HCT116 (cell line): ENCODE measurements at regions not wholly inside any gene's neighbourhood (a gene's known extent, or its start where the extent isn't known, plus 50 kb on each side); places are given as distances from the start of the nearest gene placed in this dataset.

Experiments
- ATAC-seq: fragments of 200-7000 bp; cut with Tn5 transposase; 2 replicates; pipeline ENCODE4 v1.9.1; 2020; ENCODE audit warnings: mild to moderate bottlenecking, moderate library complexity
- BruUV-seq: library from RNA; stranded (reverse); fragments of 400-500 nt; replicated peaks from 2 replicates; lab custom pipeline; 2021; lab: Mats Ljungman, UMichigan
- CTCF ChIA-PET: fragments of 300-600 bp; sonication (Branson Sonifier 250); formaldehyde crosslinking; loops from one replicate; lab custom pipeline; 2021; ENCODE audit warnings: antibody characterized with exemption; lab: Charles Lee
- POLR2A ChIA-PET: fragments of 300-600, 350-600 bp; sonication (Branson Sonifier 250); formaldehyde crosslinking; loops from one replicate; lab custom pipeline; 2021; ENCODE audit warnings: antibody characterized with exemption; lab: Charles Lee
- RAD21 ChIA-PET, 2 experiments: fragments of 300-600 bp; sonication (Branson Sonifier 250); formaldehyde crosslinking; loops; one replicate each; lab custom pipeline; 2023; ENCODE audit warnings: low total read pairs in 2 of 2; ENCODE audit not compliant: uncharacterized antibody in 2 of 2, unreplicated experiment in 2 of 2, low non-redundant PET in 1 of 2; lab: Charles Lee
- DNase-seq: peaks from one replicate; pipeline ENCODE4 v3.0.0-alpha.2; 2010; ENCODE audit warnings: low read depth, low spot score
- H2AFZ ChIP-seq: fragments of 200-600 bp; shearing (Covaris generic), sonication (generic); 2 replicates; pipeline ENCODE4 v1.6.1; 2017; ENCODE audit warnings: low read depth, mixed run types, mixed read lengths, antibody characterized with exemption, low read length; ENCODE audit not compliant: poor library complexity, severe bottlenecking
- H3K27ac ChIP-seq: 2 replicates; pipeline ENCODE4 v1.5.1; 2012; ENCODE audit warnings: low read depth, low read length
- H3K27me3 ChIP-seq: fragments of 200-600 bp; sonication (generic); 2 replicates; pipeline ENCODE4 v1.6.1; 2016; ENCODE audit warnings: mixed run types, low read length, mixed read lengths; ENCODE audit not compliant: insufficient read depth
- H3K36me3 ChIP-seq, 2 experiments: fragments of 200-500 bp in 1 of 2; fragments of 200-600 bp in 1 of 2; sonication (Bioruptor generic) in 1 of 2; sonication (generic) in 1 of 2; 2 replicates each; pipeline versions ENCODE4 v1.5.1 to v1.6.1; 2014 to 2016; ENCODE audit warnings: low read length in 2 of 2, inconsistent platforms in 1 of 2, mixed read lengths in 1 of 2, mixed run types in 1 of 2; ENCODE audit not compliant: insufficient read depth in 2 of 2, control insufficient read depth in 1 of 2
- H3K4me1 ChIP-seq, 2 experiments: fragments of 200-600 bp in 1 of 2; sonication (generic) in 1 of 2; 2 replicates each; pipeline versions ENCODE4 v1.5.1 to v1.6.1; 2012 to 2017; ENCODE audit warnings: low read length in 2 of 2, inconsistent platforms in 1 of 2, mild to moderate bottlenecking in 1 of 2, mixed read lengths in 1 of 2, mixed run types in 1 of 2, moderate library complexity in 1 of 2; ENCODE audit not compliant: insufficient read depth in 2 of 2, control insufficient read depth in 1 of 2
- H3K4me2 ChIP-seq: fragments of 200-600 bp; sonication (generic); 2 replicates; pipeline ENCODE4 v1.6.1; 2017; ENCODE audit warnings: mixed run types, low read length, mixed read lengths
- H3K4me3 ChIP-seq, 2 experiments: fragments of 200-600 bp in 1 of 2; sonication (generic) in 1 of 2; replicated peaks in 1 of 2; 2 replicates each; pipeline ENCODE4 v1.5.1; 2011 to 2016; ENCODE audit warnings: low read length in 2 of 2, control low read depth in 1 of 2, low read depth in 1 of 2, mild to moderate bottlenecking in 1 of 2, mixed read lengths in 1 of 2, mixed run types in 1 of 2
- H3K79me2 ChIP-seq: fragments of 200-600 bp; sonication (generic); 2 replicates; pipeline ENCODE4 v1.6.1; 2017; ENCODE audit warnings: mild to moderate bottlenecking, mixed run types, low read length, moderate library complexity, mixed read lengths; ENCODE audit not compliant: insufficient read depth
- H3K9ac ChIP-seq: fragments of 200-600 bp; sonication (generic); 2 replicates; pipeline ENCODE4 v1.6.1; 2016; ENCODE audit warnings: low read length, mixed read lengths
- H3K9me2 ChIP-seq: fragments of 200-600 bp; sonication (generic), shearing (Covaris generic); 2 replicates; pipeline ENCODE4 v1.6.1; 2017; ENCODE audit warnings: mixed run types, mild to moderate bottlenecking, moderate library complexity; ENCODE audit not compliant: insufficient read depth
- H3K9me3 ChIP-seq, 2 experiments: fragments of 200-500 bp in 1 of 2; fragments of 200-600 bp in 1 of 2; sonication (Bioruptor generic) in 1 of 2; sonication (generic) in 1 of 2; 2 replicates each; pipeline ENCODE4 v1.6.1; 2014 to 2017; ENCODE audit warnings: low read length in 2 of 2, mixed read lengths in 2 of 2, inconsistent platforms in 1 of 2, low read depth in 1 of 2, mild to moderate bottlenecking in 1 of 2, mixed run types in 1 of 2, moderate library complexity in 1 of 2; ENCODE audit not compliant: control insufficient read depth in 1 of 2, insufficient read depth in 1 of 2
- H4K20me1 ChIP-seq: fragments of 200-600 bp; sonication (generic), shearing (Covaris generic); 2 replicates; pipeline ENCODE4 v1.6.1; 2017; ENCODE audit warnings: mixed run types, mild to moderate bottlenecking, moderate library complexity; ENCODE audit not compliant: insufficient read depth
- EZH2phosphoT487 ChIP-seq: fragments of 200-600 bp; IDR thresholded peaks from 2 replicates; pipeline ENCODE4 v1.6.1; 2018; ENCODE audit warnings: antibody characterized with exemption, borderline replicate concordance
- FOSL1 ChIP-seq: IDR thresholded peaks from 2 replicates; pipeline ENCODE4 v1.6.1; 2012; ENCODE audit warnings: low read depth
- SP1 ChIP-seq: IDR thresholded peaks from 2 replicates; pipeline ENCODE4 v1.6.1; 2012; ENCODE audit warnings: low read depth
- ZFX ChIP-seq: fragments of 450-650 bp; IDR thresholded peaks from 2 replicates; pipeline ENCODE4 v1.6.1; 2017
- intact Hi-C: fragments of 100-400 bp; cut with micrococcal nuclease; formaldehyde crosslinking; loops from 2 replicates; pipeline ENCODE4 v1.10.0; 2022
- TF ChIP-seq, protein P1 (sequence below), 3 experiments: fragments of 200-600 bp in 1 of 3; sonication (generic) in 1 of 3; IDR thresholded peaks in 2 of 3; conservative IDR thresholded peaks in 1 of 3; 2 replicates each; pipeline ENCODE4 v1.5.1; 2012 to 2017; ENCODE audit warnings: low read depth in 2 of 3, low read length in 2 of 3, antibody characterized with exemption in 1 of 3, borderline replicate concordance in 1 of 3, control low read depth in 1 of 3, mild to moderate bottlenecking in 1 of 3, mixed read lengths in 1 of 3, mixed run types in 1 of 3, moderate library complexity in 1 of 3; ENCODE audit not compliant: insufficient read depth in 1 of 3
- TF ChIP-seq, protein P2 (sequence below): IDR thresholded peaks from 2 replicates; pipeline ENCODE4 v1.6.1; 2011; ENCODE audit warnings: mild to moderate bottlenecking, low read length, moderate library complexity; ENCODE audit not compliant: insufficient replicate concordance; ENCODE audit errors: extremely low read depth

DNA sequence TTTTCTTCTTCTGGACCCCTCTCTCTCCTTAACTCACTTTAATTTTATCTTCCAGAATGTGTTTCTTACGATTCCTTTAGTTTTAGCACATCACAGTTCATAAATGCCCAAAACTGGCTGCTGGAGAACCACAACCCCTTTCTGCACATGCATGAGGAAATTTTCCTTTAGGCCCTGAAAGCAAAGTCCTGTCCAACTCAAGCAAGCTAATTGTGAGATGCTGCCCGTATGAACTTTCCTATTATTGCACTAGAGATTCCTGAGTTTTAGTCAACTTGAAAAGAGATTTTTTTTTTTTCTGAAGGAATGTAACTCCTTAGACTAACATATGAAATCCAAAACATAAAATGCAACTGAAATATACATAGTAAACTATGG lies 52.1 kb upstream of the DAB2 start:
- H3K36me3 ChIP-seq, result no peaks in the 10 kb centered on the region
- no peak overlapping the region for H3K27ac ChIP-seq
- RAD21 ChIA-PET, result no interaction called here
- no peak overlapping the region for H3K4me3 ChIP-seq
- TF ChIP-seq EZH2phosphoT487 (no peak), ZFX (no peak), FOSL1 (no peak), SP1 (no peak)
- TF ChIP-seq, protein P1, sequence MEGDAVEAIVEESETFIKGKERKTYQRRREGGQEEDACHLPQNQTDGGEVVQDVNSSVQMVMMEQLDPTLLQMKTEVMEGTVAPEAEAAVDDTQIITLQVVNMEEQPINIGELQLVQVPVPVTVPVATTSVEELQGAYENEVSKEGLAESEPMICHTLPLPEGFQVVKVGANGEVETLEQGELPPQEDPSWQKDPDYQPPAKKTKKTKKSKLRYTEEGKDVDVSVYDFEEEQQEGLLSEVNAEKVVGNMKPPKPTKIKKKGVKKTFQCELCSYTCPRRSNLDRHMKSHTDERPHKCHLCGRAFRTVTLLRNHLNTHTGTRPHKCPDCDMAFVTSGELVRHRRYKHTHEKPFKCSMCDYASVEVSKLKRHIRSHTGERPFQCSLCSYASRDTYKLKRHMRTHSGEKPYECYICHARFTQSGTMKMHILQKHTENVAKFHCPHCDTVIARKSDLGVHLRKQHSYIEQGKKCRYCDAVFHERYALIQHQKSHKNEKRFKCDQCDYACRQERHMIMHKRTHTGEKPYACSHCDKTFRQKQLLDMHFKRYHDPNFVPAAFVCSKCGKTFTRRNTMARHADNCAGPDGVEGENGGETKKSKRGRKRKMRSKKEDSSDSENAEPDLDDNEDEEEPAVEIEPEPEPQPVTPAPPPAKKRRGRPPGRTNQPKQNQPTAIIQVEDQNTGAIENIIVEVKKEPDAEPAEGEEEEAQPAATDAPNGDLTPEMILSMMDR (IDR thresholded peaks at IDR 0.05 in 2 of 3, conservative IDR thresholded peaks at IDR 0.05 in 1 of 3; ENCODE audit: borderline replicate concordance in 1 of 3, insufficient read depth in 1 of 3, low read depth in 2 of 3, low read length in 2 of 3), result no peak
- TF ChIP-seq, protein P2, sequence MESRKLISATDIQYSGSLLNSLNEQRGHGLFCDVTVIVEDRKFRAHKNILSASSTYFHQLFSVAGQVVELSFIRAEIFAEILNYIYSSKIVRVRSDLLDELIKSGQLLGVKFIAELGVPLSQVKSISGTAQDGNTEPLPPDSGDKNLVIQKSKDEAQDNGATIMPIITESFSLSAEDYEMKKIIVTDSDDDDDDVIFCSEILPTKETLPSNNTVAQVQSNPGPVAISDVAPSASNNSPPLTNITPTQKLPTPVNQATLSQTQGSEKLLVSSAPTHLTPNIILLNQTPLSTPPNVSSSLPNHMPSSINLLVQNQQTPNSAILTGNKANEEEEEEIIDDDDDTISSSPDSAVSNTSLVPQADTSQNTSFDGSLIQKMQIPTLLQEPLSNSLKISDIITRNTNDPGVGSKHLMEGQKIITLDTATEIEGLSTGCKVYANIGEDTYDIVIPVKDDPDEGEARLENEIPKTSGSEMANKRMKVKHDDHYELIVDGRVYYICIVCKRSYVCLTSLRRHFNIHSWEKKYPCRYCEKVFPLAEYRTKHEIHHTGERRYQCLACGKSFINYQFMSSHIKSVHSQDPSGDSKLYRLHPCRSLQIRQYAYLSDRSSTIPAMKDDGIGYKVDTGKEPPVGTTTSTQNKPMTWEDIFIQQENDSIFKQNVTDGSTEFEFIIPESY, result no peak
- no peak overlapping the region for H3K4me2 ChIP-seq
- POLR2A ChIA-PET, result no interaction called here
- no peak for DNase-seq
- no peaks in the 10 kb centered on the region for H3K9me2 ChIP-seq
- H2AFZ ChIP-seq, result no peak overlapping the region
- H3K9me3 ChIP-seq, result no peaks in the 10 kb centered on the region
- H3K4me1 ChIP-seq, result no peaks in the 10 kb centered on the region
- no peaks in the 10 kb centered on the region for H4K20me1 ChIP-seq
- no peaks in the 10 kb centered on the region for H3K79me2 ChIP-seq
- ATAC-seq, result no peak
- BruUV-seq, result no TSS peak
- no peak overlapping the region for H3K9ac ChIP-seq
- intact Hi-C loops, result no loop called here
- no peaks in the 10 kb centered on the region for H3K27me3 ChIP-seq
- CTCF ChIA-PET, result interaction anchor here (1.3 kb wide), 1 partner anchor 71 kb away, joined by 3 read pairs; no protein-coding TSS in a partner anchor
